ENCODE measurements at regions not wholly inside any gene's neighbourhood (a gene's known extent, or its start where the extent isn't known, plus 50 kb on each side); places are given as distances from the start of the nearest gene placed in this dataset.
A peak's percentile ranks its signal among the peaks of the same experiment; 100 is the strongest.

GRCh38 chr2:64906853-64907536 lies 82.2 kb upstream of the SLC1A4 start (continued):
- TF ChIP-seq ZNF740 (CRISPR knock-in tag; IDR thresholded peaks at IDR 0.05) (no peak), ZNF564 (CRISPR knock-in tag; IDR thresholded peaks at IDR 0.05) (no peak), ZNF766 (CRISPR knock-in tag; IDR thresholded peaks at IDR 0.05; ENCODE audit: borderline replicate concordance) (no peak), BORCS8-MEF2B (CRISPR knock-in tag; IDR thresholded peaks at IDR 0.05) (no peak), HDAC1 (CRISPR knock-in tag; IDR thresholded peaks at IDR 0.05) (peak; percentile 47), ZNF546 (CRISPR knock-in tag; conservative IDR thresholded peaks at IDR 0.05) (no peak), NFE2L2 (IDR thresholded peaks at IDR 0.05; ENCODE audit: low read length) (no peak), RARA (CRISPR knock-in tag; IDR thresholded peaks at IDR 0.05) (peak; percentile 57; the same call in 1 of the 2 replicates), ZFP90 (CRISPR knock-in tag; IDR thresholded peaks at IDR 0.05; ENCODE audit: borderline replicate concordance) (no peak), ZNF317 (CRISPR knock-in tag; IDR thresholded peaks at IDR 0.05) (no peak), ATF3 (CRISPR knock-in tag; IDR thresholded peaks at IDR 0.05) (no peak), MXD4 (CRISPR knock-in tag; IDR thresholded peaks at IDR 0.05) (peak; percentile 32; the same call in 1 of the 2 replicates), CSRNP1 (CRISPR knock-in tag; IDR thresholded peaks at IDR 0.05) (no peak), CHCHD3 (CRISPR knock-in tag; IDR thresholded peaks at IDR 0.05) (no peak), SIN3A (IDR thresholded peaks at IDR 0.05; ENCODE audit: borderline replicate concordance, low read depth, low read length) (no peak), ISX (CRISPR knock-in tag; conservative IDR thresholded peaks at IDR 0.05) (no peak), ZNF7 (CRISPR knock-in tag; IDR thresholded peaks at IDR 0.05) (peak; percentile 70; the same call in 1 of the 2 replicates), RNF2 (conservative IDR thresholded peaks at IDR 0.05; ENCODE audit: low read depth) (no peak), MATR3 (CRISPR knock-in tag; IDR thresholded peaks at IDR 0.05) (no peak)
- TF ChIP-seq, protein P1, sequence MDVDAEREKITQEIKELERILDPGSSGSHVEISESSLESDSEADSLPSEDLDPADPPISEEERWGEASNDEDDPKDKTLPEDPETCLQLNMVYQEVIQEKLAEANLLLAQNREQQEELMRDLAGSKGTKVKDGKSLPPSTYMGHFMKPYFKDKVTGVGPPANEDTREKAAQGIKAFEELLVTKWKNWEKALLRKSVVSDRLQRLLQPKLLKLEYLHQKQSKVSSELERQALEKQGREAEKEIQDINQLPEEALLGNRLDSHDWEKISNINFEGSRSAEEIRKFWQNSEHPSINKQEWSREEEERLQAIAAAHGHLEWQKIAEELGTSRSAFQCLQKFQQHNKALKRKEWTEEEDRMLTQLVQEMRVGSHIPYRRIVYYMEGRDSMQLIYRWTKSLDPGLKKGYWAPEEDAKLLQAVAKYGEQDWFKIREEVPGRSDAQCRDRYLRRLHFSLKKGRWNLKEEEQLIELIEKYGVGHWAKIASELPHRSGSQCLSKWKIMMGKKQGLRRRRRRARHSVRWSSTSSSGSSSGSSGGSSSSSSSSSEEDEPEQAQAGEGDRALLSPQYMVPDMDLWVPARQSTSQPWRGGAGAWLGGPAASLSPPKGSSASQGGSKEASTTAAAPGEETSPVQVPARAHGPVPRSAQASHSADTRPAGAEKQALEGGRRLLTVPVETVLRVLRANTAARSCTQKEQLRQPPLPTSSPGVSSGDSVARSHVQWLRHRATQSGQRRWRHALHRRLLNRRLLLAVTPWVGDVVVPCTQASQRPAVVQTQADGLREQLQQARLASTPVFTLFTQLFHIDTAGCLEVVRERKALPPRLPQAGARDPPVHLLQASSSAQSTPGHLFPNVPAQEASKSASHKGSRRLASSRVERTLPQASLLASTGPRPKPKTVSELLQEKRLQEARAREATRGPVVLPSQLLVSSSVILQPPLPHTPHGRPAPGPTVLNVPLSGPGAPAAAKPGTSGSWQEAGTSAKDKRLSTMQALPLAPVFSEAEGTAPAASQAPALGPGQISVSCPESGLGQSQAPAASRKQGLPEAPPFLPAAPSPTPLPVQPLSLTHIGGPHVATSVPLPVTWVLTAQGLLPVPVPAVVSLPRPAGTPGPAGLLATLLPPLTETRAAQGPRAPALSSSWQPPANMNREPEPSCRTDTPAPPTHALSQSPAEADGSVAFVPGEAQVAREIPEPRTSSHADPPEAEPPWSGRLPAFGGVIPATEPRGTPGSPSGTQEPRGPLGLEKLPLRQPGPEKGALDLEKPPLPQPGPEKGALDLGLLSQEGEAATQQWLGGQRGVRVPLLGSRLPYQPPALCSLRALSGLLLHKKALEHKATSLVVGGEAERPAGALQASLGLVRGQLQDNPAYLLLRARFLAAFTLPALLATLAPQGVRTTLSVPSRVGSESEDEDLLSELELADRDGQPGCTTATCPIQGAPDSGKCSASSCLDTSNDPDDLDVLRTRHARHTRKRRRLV (CRISPR knock-in tag; IDR thresholded peaks at IDR 0.05): no peak
- TF ChIP-seq, protein P2, sequence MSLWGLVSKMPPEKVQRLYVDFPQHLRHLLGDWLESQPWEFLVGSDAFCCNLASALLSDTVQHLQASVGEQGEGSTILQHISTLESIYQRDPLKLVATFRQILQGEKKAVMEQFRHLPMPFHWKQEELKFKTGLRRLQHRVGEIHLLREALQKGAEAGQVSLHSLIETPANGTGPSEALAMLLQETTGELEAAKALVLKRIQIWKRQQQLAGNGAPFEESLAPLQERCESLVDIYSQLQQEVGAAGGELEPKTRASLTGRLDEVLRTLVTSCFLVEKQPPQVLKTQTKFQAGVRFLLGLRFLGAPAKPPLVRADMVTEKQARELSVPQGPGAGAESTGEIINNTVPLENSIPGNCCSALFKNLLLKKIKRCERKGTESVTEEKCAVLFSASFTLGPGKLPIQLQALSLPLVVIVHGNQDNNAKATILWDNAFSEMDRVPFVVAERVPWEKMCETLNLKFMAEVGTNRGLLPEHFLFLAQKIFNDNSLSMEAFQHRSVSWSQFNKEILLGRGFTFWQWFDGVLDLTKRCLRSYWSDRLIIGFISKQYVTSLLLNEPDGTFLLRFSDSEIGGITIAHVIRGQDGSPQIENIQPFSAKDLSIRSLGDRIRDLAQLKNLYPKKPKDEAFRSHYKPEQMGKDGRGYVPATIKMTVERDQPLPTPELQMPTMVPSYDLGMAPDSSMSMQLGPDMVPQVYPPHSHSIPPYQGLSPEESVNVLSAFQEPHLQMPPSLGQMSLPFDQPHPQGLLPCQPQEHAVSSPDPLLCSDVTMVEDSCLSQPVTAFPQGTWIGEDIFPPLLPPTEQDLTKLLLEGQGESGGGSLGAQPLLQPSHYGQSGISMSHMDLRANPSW (CRISPR knock-in tag; IDR thresholded peaks at IDR 0.05; ENCODE audit: borderline replicate concordance): no peak

Measured in HepG2 (cell line).